OCI-LY1 (cell line): ENCODE measurements at regions not wholly inside any gene's neighbourhood (a gene's known extent, or its start where the extent isn't known, plus 50 kb on each side); places are given as distances from the start of the nearest gene placed in this dataset.

Experiments
- EZH2 ChIP-seq: fragments of 200-600 bp; sonication (generic), shearing (Covaris generic); IDR thresholded peaks from 2 replicates; pipeline ENCODE4 v1.8.0; 2017; ENCODE audit warnings: borderline replicate concordance, mixed run types, mild to moderate bottlenecking, antibody characterized with exemption, low read length, moderate library complexity, mixed read lengths
- TF ChIP-seq, protein P1 (sequence below): fragments of 200-600 bp; sonication (generic), shearing (Covaris generic); IDR thresholded peaks from 2 replicates; pipeline ENCODE4 v1.5.1; 2017; ENCODE audit warnings: mild to moderate bottlenecking, antibody characterized with exemption, low read length, moderate library complexity, mixed read lengths

- TF ChIP-seq, protein P1, sequence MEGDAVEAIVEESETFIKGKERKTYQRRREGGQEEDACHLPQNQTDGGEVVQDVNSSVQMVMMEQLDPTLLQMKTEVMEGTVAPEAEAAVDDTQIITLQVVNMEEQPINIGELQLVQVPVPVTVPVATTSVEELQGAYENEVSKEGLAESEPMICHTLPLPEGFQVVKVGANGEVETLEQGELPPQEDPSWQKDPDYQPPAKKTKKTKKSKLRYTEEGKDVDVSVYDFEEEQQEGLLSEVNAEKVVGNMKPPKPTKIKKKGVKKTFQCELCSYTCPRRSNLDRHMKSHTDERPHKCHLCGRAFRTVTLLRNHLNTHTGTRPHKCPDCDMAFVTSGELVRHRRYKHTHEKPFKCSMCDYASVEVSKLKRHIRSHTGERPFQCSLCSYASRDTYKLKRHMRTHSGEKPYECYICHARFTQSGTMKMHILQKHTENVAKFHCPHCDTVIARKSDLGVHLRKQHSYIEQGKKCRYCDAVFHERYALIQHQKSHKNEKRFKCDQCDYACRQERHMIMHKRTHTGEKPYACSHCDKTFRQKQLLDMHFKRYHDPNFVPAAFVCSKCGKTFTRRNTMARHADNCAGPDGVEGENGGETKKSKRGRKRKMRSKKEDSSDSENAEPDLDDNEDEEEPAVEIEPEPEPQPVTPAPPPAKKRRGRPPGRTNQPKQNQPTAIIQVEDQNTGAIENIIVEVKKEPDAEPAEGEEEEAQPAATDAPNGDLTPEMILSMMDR = no peak
- no peak for TF ChIP-seq EZH2
Measured at GRCh38 chr2:111239107-111239506, 118.4 kb downstream of the BCL2L11 start.
